CD14-positive monocyte (primary cell): ENCODE measurements at regions not wholly inside any gene's neighbourhood (a gene's known extent, or its start where the extent isn't known, plus 50 kb on each side); places are given as distances from the start of the nearest gene placed in this dataset.

Experiments used
- DNase-seq, 3 donors: peaks; one replicate each; pipeline ENCODE4 v3.0.0-alpha.2; 2011 to 2022
- H2AFZ ChIP-seq: 2 replicates; pipeline ENCODE4 v1.6.0; 2012; ENCODE audit warnings: mild to moderate bottlenecking, low read depth, low read length, inconsistent platforms; ENCODE audit not compliant: insufficient read depth, poor library complexity, severe bottlenecking
- H3K27ac ChIP-seq, 2 donors: 1 replicate in 1 of 2; 2 replicates in 1 of 2; pipeline ENCODE4 v1.5.1; 2012 to 2013; ENCODE audit warnings: low read length in 2 of 2, control low read depth in 1 of 2, inconsistent platforms in 1 of 2, low read depth in 1 of 2, mild to moderate bottlenecking in 1 of 2
- H3K27me3 ChIP-seq, 2 donors: one replicate each; pipeline versions ENCODE4 v1.6.0 to v1.6.1; 2011 to 2013; ENCODE audit warnings: low read length in 2 of 2; ENCODE audit not compliant: control insufficient read depth in 2 of 2, insufficient read depth in 2 of 2
- H3K36me3 ChIP-seq, 2 donors: replicated peaks in 1 of 2; 1 replicate in 1 of 2; 2 replicates in 1 of 2; pipeline versions ENCODE4 v1.5.1 to v1.6.1; 2012 to 2013; ENCODE audit warnings: low read length in 2 of 2, control low read depth in 1 of 2, inconsistent platforms in 1 of 2, mild to moderate bottlenecking in 1 of 2; ENCODE audit not compliant: insufficient read depth in 2 of 2, control insufficient read depth in 1 of 2
- H3K4me1 ChIP-seq, 2 donors: 1 replicate in 1 of 2; 2 replicates in 1 of 2; pipeline versions ENCODE4 v1.5.1 to v1.6.1; 2012 to 2013; ENCODE audit warnings: low read length in 2 of 2, control low read depth in 1 of 2, inconsistent platforms in 1 of 2, mild to moderate bottlenecking in 1 of 2, moderate library complexity in 1 of 2; ENCODE audit not compliant: insufficient read depth in 2 of 2, control insufficient read depth in 1 of 2
- H3K4me2 ChIP-seq: replicated peaks from 2 replicates; pipeline ENCODE3; 2012; ENCODE audit warnings: low read length, moderate library complexity, mild to moderate bottlenecking; ENCODE audit not compliant: poor library complexity, severe bottlenecking; ENCODE audit errors: extremely low read depth
- H3K4me3 ChIP-seq, 3 experiments: fragments of 200-600 bp in 1 of 3; sonication (generic) in 1 of 3; replicated peaks in 1 of 3; 1 replicate in 2 of 3; 2 replicates in 1 of 3; pipeline ENCODE4 v1.5.1; 2011 to 2013; ENCODE audit warnings: low read length in 3 of 3, mild to moderate bottlenecking in 3 of 3, control low read depth in 2 of 3, low read depth in 2 of 3, inconsistent platforms in 1 of 3, moderate library complexity in 1 of 3
- H3K79me2 ChIP-seq: 2 replicates; pipeline ENCODE4 v1.6.0; 2012; ENCODE audit warnings: mild to moderate bottlenecking, control low read depth, inconsistent platforms, low read length, moderate library complexity; ENCODE audit not compliant: insufficient read depth
- H3K9ac ChIP-seq: 2 replicates; pipeline ENCODE4 v1.6.0; 2017; ENCODE audit warnings: low read length, mild to moderate bottlenecking; ENCODE audit not compliant: insufficient read depth, poor library complexity, severe bottlenecking
- H3K9me3 ChIP-seq, 2 donors: replicated peaks in 1 of 2; 1 replicate in 1 of 2; 2 replicates in 1 of 2; pipeline versions ENCODE4 v1.5.1 to v1.6.1; 2012 to 2013; ENCODE audit warnings: low read length in 2 of 2, control low read depth in 1 of 2; ENCODE audit not compliant: control insufficient read depth in 1 of 2, insufficient read depth in 1 of 2
- H4K20me1 ChIP-seq: 2 replicates; pipeline ENCODE4 v1.6.0; 2012; ENCODE audit warnings: mild to moderate bottlenecking, low read length, control low read depth, moderate library complexity; ENCODE audit not compliant: insufficient read depth
- H3K27ac Mint-ChIP-seq, 7 donors: one replicate each; pipeline ENCODE4 v1.8.0; 2020; ENCODE audit warnings: mild to moderate bottlenecking in 7 of 7, mixed read lengths in 7 of 7, moderate library complexity in 6 of 7, inconsistent platforms in 2 of 7
- H3K27me3 Mint-ChIP-seq, 3 donors: one replicate each; pipeline ENCODE4 v1.8.0; 2021 to 2022; ENCODE audit warnings: low read depth in 3 of 3, mild to moderate bottlenecking in 3 of 3, mixed read lengths in 3 of 3, moderate library complexity in 3 of 3, inconsistent platforms in 1 of 3
- H3K36me3 Mint-ChIP-seq, 2 donors: one replicate each; pipeline ENCODE4 v1.8.0; 2020; ENCODE audit warnings: mixed read lengths in 2 of 2, inconsistent platforms in 1 of 2, mild to moderate bottlenecking in 1 of 2
- H3K4me1 Mint-ChIP-seq: one replicate; pipeline ENCODE4 v1.8.0; 2020; ENCODE audit warnings: mild to moderate bottlenecking, mixed read lengths
- H3K4me3 Mint-ChIP-seq, 2 donors: one replicate each; pipeline ENCODE4 v1.8.0; 2020; ENCODE audit warnings: mild to moderate bottlenecking in 2 of 2, mixed read lengths in 2 of 2, moderate library complexity in 1 of 2
- H3K9me3 Mint-ChIP-seq, 7 donors: one replicate each; pipeline ENCODE4 v1.8.0; 2020 to 2022; ENCODE audit warnings: mixed read lengths in 7 of 7, mild to moderate bottlenecking in 6 of 7, moderate library complexity in 6 of 7, inconsistent platforms in 2 of 7
- CTCF ChIP-seq: fragments of 200-600 bp; IDR thresholded peaks from one replicate; pipeline ENCODE4 v1.8.0; 2022; ENCODE audit warnings: antibody characterized with exemption, mild to moderate bottlenecking
- WGBS: methylation state at CpG from one replicate; pipeline ENCODE4 v1.1.5; 2013; ENCODE audit warnings: missing lambda C conversion rate; ENCODE audit not compliant: insufficient coverage; 5-methylcytosine and 5-hydroxymethylcytosine counted together
- intact Hi-C, 2 donors: fragments of 100-400 bp; cut with micrococcal nuclease; formaldehyde crosslinking; loops; one replicate each; pipeline versions ENCODE4 v1.15.0 to v1.15.1; 2023

DNA sequence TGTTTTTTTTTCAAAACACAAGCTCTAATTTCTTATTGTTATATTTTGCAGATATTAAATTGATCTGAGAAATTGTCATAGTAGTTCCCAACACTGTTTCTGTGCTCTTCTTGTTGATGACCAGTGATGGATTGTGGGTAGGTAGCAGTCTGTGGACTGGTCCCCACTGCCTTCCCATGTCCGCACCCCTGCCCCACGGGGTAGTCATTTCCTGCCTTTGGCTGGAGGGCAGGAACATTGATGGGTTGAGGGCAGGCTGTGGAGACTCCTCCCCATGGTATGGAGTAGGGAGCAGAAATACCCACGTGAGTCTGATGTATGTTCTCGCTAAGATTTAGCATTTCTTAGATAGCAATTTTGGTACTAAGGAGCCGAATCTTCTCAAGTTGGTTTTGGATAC is 762.0 kb downstream of the CDH8 start:
- Histone ChIP-seq H3K36me3 (no peaks in the 10 kb centered on the region), H3K9me3 (peaks cover 0 to 6% of the 10 kb centered on the region in 2 donors), H3K27ac (no peak overlapping the region), H3K27me3 (no peaks in the 10 kb centered on the region), H3K79me2 (no peaks in the 10 kb centered on the region), H3K9ac (no peak overlapping the region), H3K4me3 (no peak overlapping the region), H3K4me1 (no peaks in the 10 kb centered on the region), H4K20me1 (no peaks in the 10 kb centered on the region), H3K4me2 (no peak overlapping the region), H2AFZ (no peak overlapping the region)
- whole genome bisulfite sequencing: 84% methylated on average over 5 of the region's 5 CpGs
- no peak overlapping the region for H3K4me3 Mint-ChIP-seq
- no peaks in the 10 kb centered on the region for H3K4me1 Mint-ChIP-seq
- H3K27me3 Mint-ChIP-seq: peaks cover 0 to 2% (median 0%) of the 10 kb centered on the region in 3 donors
- DNase-seq: no peak
- H3K9me3 Mint-ChIP-seq: peaks cover 0 to 4% (median 0%) of the 10 kb centered on the region in 7 donors
- no peaks in the 10 kb centered on the region for H3K36me3 Mint-ChIP-seq
- TF ChIP-seq CTCF: no peak
- intact Hi-C loops: no loop called here
- H3K27ac Mint-ChIP-seq: no peak overlapping the region

GRCh38 chr16:61270726-61271125 is 765.5 kb downstream of the CDH8 start:
- no peak for TF ChIP-seq CTCF
- Histone ChIP-seq H3K36me3 (no peaks in the 10 kb centered on the region), H3K27me3 (no peaks in the 10 kb centered on the region), H3K4me3 (no peak overlapping the region), H3K9me3 (peaks cover 0 to 3% of the 10 kb centered on the region in 2 donors), H3K79me2 (no peaks in the 10 kb centered on the region), H3K4me1 (no peaks in the 10 kb centered on the region), H2AFZ (no peak overlapping the region), H4K20me1 (no peaks in the 10 kb centered on the region), H3K9ac (no peak overlapping the region), H3K27ac (no peak overlapping the region), H3K4me2 (no peak overlapping the region)
- intact Hi-C loops: no loop called here
- Mint-ChIP-seq H3K27me3 (no peaks in the 10 kb centered on the region), H3K4me3 (no peak overlapping the region), H3K9me3 (peaks cover 0 to 4% (median 0%) of the 10 kb centered on the region in 7 donors), H3K4me1 (no peaks in the 10 kb centered on the region), H3K27ac (no peak overlapping the region), H3K36me3 (no peaks in the 10 kb centered on the region)
- no peak for DNase-seq
